HepG2 (cell line): ENCODE measurements at regions not wholly inside any gene's neighbourhood (a gene's known extent, or its start where the extent isn't known, plus 50 kb on each side); places are given as distances from the start of the nearest gene placed in this dataset.

Source experiments
- ATAC-seq: fragments of 200-7000 bp; cut with Tn5 transposase; 3 replicates; pipeline ENCODE4 v1.9.1; 2020; ENCODE audit warnings: mild to moderate bottlenecking, moderate library complexity
- BruUV-seq: library from RNA; stranded (reverse); fragments of 400-500 nt; replicated peaks from 2 replicates; lab custom pipeline; 2021; lab: Mats Ljungman, UMichigan
- CTCF ChIA-PET: fragments of 300-600 bp; formaldehyde crosslinking; extraction: SDS; loops from one replicate; lab custom pipeline; 2021; ENCODE audit warnings: low total read pairs, inconsistent platforms, low intra/inter-chr PET ratio; lab: Yijun Ruan, JAX
- POLR2A ChIA-PET: fragments of 350-600 bp; sonication (Branson Sonifier 250); formaldehyde crosslinking; loops from one replicate; lab custom pipeline; 2020; ENCODE audit warnings: antibody characterized with exemption, inconsistent platforms; lab: Yijun Ruan, JAX
- DNase-seq: peaks from one replicate; pipeline ENCODE4 v3.0.0-alpha.2; 2015; ENCODE audit warnings: low spot score
- FAIRE-seq: peaks from 3 replicates; lab custom pipeline; 2011; peaks lifted over from hg19 to GRCh38; lab: Jason Lieb, UNC
- H2AFZ ChIP-seq: one replicate; pipeline ENCODE4 v1.6.1; 2011; ENCODE audit warnings: low read length, inconsistent platforms
- H3K27ac ChIP-seq: fragments of 300-600 bp; 3 replicates; pipeline ENCODE4 v1.8.0; 2011; ENCODE audit warnings: mixed run types, mild to moderate bottlenecking, mixed read lengths, low read length, inconsistent platforms; ENCODE audit not compliant: insufficient read depth; ENCODE audit errors: extremely low read length
- H3K27me3 ChIP-seq, 2 experiments: fragments of 200-600 bp in 1 of 2; 2 replicates in 1 of 2; 3 replicates in 1 of 2; pipeline versions ENCODE4 v1.6.0 to v1.8.0; 2011; ENCODE audit warnings: low read length in 2 of 2, mild to moderate bottlenecking in 2 of 2, moderate library complexity in 2 of 2, inconsistent platforms in 1 of 2; ENCODE audit not compliant: insufficient read depth in 2 of 2, control insufficient read depth in 1 of 2
- H3K36me3 ChIP-seq, 2 experiments: fragments of 200-600 bp in 1 of 2; replicated peaks in 1 of 2; 2 replicates in 1 of 2; 3 replicates in 1 of 2; pipeline versions ENCODE4 v1.5.1 to v1.8.0; 2011; ENCODE audit warnings: low read length in 2 of 2, inconsistent platforms in 1 of 2; ENCODE audit not compliant: insufficient read depth in 2 of 2, control insufficient read depth in 1 of 2
- H3K4me1 ChIP-seq: 2 replicates; pipeline ENCODE4 v1.5.1; 2012; ENCODE audit warnings: low read length, inconsistent platforms; ENCODE audit not compliant: insufficient read depth
- H3K4me2 ChIP-seq: 2 replicates; pipeline ENCODE4 v1.6.0; 2011; ENCODE audit warnings: low read depth, low read length, inconsistent platforms
- H3K4me3 ChIP-seq, 3 experiments: fragments of 200-600 bp in 1 of 3; sonication (generic), shearing (Covaris generic) in 1 of 3; replicated peaks in 1 of 3; 2 replicates each; pipeline ENCODE4 v1.5.1; 2011 to 2016; ENCODE audit warnings: low read length in 3 of 3, inconsistent platforms in 2 of 3, low read depth in 2 of 3, mild to moderate bottlenecking in 2 of 3, control low read depth in 1 of 3, mixed read lengths in 1 of 3; ENCODE audit not compliant: insufficient read depth in 1 of 3
- H3K79me2 ChIP-seq: one replicate; pipeline ENCODE4 v1.6.1; 2011; ENCODE audit warnings: low read length, inconsistent platforms; ENCODE audit not compliant: insufficient read depth
- H3K9ac ChIP-seq: 2 replicates; pipeline ENCODE4 v1.6.0; 2011; ENCODE audit warnings: mild to moderate bottlenecking, low read depth, low read length, inconsistent platforms; ENCODE audit not compliant: insufficient read depth
- H3K9me3 ChIP-seq: 2 replicates; pipeline ENCODE4 v1.5.1; 2012; ENCODE audit warnings: mild to moderate bottlenecking, low read length
- H4K20me1 ChIP-seq: 2 replicates; pipeline ENCODE4 v1.6.0; 2011; ENCODE audit warnings: inconsistent platforms, mild to moderate bottlenecking, low read length, moderate library complexity; ENCODE audit not compliant: insufficient read depth
- ATF7 ChIP-seq, 2 experiments: fragments of 450-650 bp in 1 of 2; sonication (generic) in 1 of 2; formaldehyde crosslinking in 1 of 2; IDR thresholded peaks; 2 replicates each; pipeline versions ENCODE4 v1.4.0 to v1.6.1; 2016 to 2020; ENCODE audit warnings: antibody characterized with exemption in 1 of 2, mild to moderate bottlenecking in 1 of 2, missing genetic modification reagents in 1 of 2
- CEBPB ChIP-seq: IDR thresholded peaks from 2 replicates; pipeline ENCODE4 v1.6.1; 2011; ENCODE audit warnings: low read depth, low read length, improper control_type of control experiment, borderline replicate concordance
- FOXA3 ChIP-seq: IDR thresholded peaks from 2 replicates; pipeline ENCODE4 v1.6.1; 2016; ENCODE audit warnings: missing genetic modification reagents, missing compliant biosample characterization
- FOXO4 ChIP-seq: sonication (generic); formaldehyde crosslinking; conservative IDR thresholded peaks from 2 replicates; pipeline ENCODE4 v1.8.1; 2023; ENCODE audit warnings: missing genetic modification reagents
- PAXIP1 ChIP-seq: sonication (generic); formaldehyde crosslinking; conservative IDR thresholded peaks from 2 replicates; pipeline ENCODE4 v1.4.0; 2020; ENCODE audit warnings: mild to moderate bottlenecking, missing genetic modification reagents, moderate library complexity
- SRSF9 ChIP-seq: fragments of 200-400 bp; formaldehyde crosslinking; IDR thresholded peaks from 2 replicates; pipeline ENCODE4 v1.6.1; 2018; ENCODE audit warnings: borderline replicate concordance, mild to moderate bottlenecking, low read depth, low read length; ENCODE audit not compliant: insufficient read depth, poor library complexity, severe bottlenecking
- ZNF468 ChIP-seq: sonication (generic); formaldehyde crosslinking; IDR thresholded peaks from 2 replicates; pipeline ENCODE4 v1.8.0; 2022; ENCODE audit warnings: mild to moderate bottlenecking, moderate library complexity, missing genetic modification reagents
- ZNF784 ChIP-seq: sonication (generic); formaldehyde crosslinking; IDR thresholded peaks from 2 replicates; pipeline ENCODE4 v1.5.1; 2020; ENCODE audit warnings: missing genetic modification reagents, mild to moderate bottlenecking, borderline replicate concordance
- WGBS: methylation state at CpG from one replicate; pipeline ENCODE4 v1.1.6; 2017; ENCODE audit warnings: low lambda C conversion rate; 5-methylcytosine and 5-hydroxymethylcytosine counted together
- in situ Hi-C: cut with HindIII; loops from 2 replicates; pipeline ENCODE4 v1.10.0; 2017; ENCODE audit warnings: low pct_unique_long_range_greater_than_20kb; ENCODE audit not compliant: extremely low pct_ligation_motif_present
- intact Hi-C: fragments of 100-400 bp; cut with micrococcal nuclease; formaldehyde crosslinking; loops from one replicate; pipeline ENCODE4 v1.10.0; 2022; ENCODE audit not compliant: unreplicated experiment

- intact Hi-C loops: no loop called here
- H3K27ac ChIP-seq: no peak overlapping the region
- CTCF ChIA-PET: no interaction called here
Observed at GRCh38 chr5:58239045-58239444, 220.8 kb downstream of the PLK2 start.

GRCh38 chr5:58236498-58236897 is 223.4 kb downstream of the PLK2 start:
- H3K27ac ChIP-seq: no peak overlapping the region
- TF ChIP-seq PAXIP1 (CRISPR knock-in tag): no peak
- no peak for TF ChIP-seq ZNF468 (CRISPR knock-in tag)
- 0 out of 2 replicates have a peak, but pooled peaks have one; percentile 3 for TF ChIP-seq ATF7 (IDR thresholded peaks at IDR 0.05)
- TF ChIP-seq ATF7 (CRISPR knock-in tag; IDR thresholded peaks at IDR 0.05): no peak
- no peak for TF ChIP-seq SRSF9
- peak; percentile 55; the same call in 1 of the 2 replicates for TF ChIP-seq CEBPB
- TF ChIP-seq, all 625 proteins: peak for 2
- Histone ChIP-seq H3K4me3 (no peak overlapping the region), H3K36me3 (no peaks in the 10 kb centered on the region), H3K4me2 (no peak overlapping the region), H3K9ac (no peak overlapping the region), H4K20me1 (no peaks in the 10 kb centered on the region), H3K27me3 (no peaks in the 10 kb centered on the region), H3K9me3 (no peaks in the 10 kb centered on the region), H2AFZ (no peak overlapping the region), H3K4me1 (no peaks in the 10 kb centered on the region), H3K79me2 (no peaks in the 10 kb centered on the region)
- ATAC-seq (no peak), DNase-seq (no peak), FAIRE-seq (no peak)
- POLR2A ChIA-PET: no interaction called here
- CTCF ChIA-PET: no interaction called here
- in situ Hi-C loops (no loop called here), intact Hi-C loops (no loop called here)
- BruUV-seq: no TSS peak
- WGBS: 88% methylated on average over 3 of the region's 3 CpGs

More at GRCh38 chr5:58239045-58239444, 220.8 kb downstream of the PLK2 start:
- no peaks in the 10 kb centered on the region for H3K27me3 ChIP-seq
- TF ChIP-seq ZNF784 (CRISPR knock-in tag): no peak
- no peak for TF ChIP-seq FOXO4 (CRISPR knock-in tag)
- no peak for TF ChIP-seq ATF7 (IDR thresholded peaks at IDR 0.05)
- TF ChIP-seq ATF7 (CRISPR knock-in tag; IDR thresholded peaks at IDR 0.05): no peak
- no peak for TF ChIP-seq FOXA3 (CRISPR knock-in tag)
- TF ChIP-seq, all 625 proteins: peak for 0
- no peak overlapping the region for H3K4me3 ChIP-seq
- no peaks in the 10 kb centered on the region for H4K20me1 ChIP-seq
- no peak overlapping the region for H3K4me2 ChIP-seq
- H2AFZ ChIP-seq: no peak overlapping the region
- FAIRE-seq (no peak), ATAC-seq (no peak), DNase-seq (no peak)
- in situ Hi-C loops: no loop called here
- H3K9me3 ChIP-seq: no peaks in the 10 kb centered on the region
- BruUV-seq: no TSS peak
- 4% methylated on average over 1 of the region's 1 CpG for WGBS
- H3K9ac ChIP-seq: no peak overlapping the region
- no peaks in the 10 kb centered on the region for H3K79me2 ChIP-seq
- no peaks in the 10 kb centered on the region for H3K36me3 ChIP-seq
- no peaks in the 10 kb centered on the region for H3K4me1 ChIP-seq
- POLR2A ChIA-PET: no interaction called here
